Transverse colon (tissue), 3 donors: ENCODE measurements at regions not wholly inside any gene's neighbourhood (a gene's known extent, or its start where the extent isn't known, plus 50 kb on each side); places are given as distances from the start of the nearest gene placed in this dataset.

ENCODE experiments used
- CTCF ChIP-seq, 5 experiments: fragments of 200-600 bp in 3 of 5; fragments of 450-650 bp in 2 of 5; sonication (generic) in 3 of 5; IDR thresholded peaks; 1 replicate in 2 of 5; 2 replicates in 3 of 5; pipeline ENCODE4 v1.5.1; 2016 to 2017; ENCODE audit warnings: antibody characterized with exemption in 5 of 5, inconsistent platforms in 3 of 5, mild to moderate bottlenecking in 2 of 5, moderate library complexity in 1 of 5
- EP300 ChIP-seq: sonication (generic); formaldehyde crosslinking; IDR thresholded peaks from one replicate; pipeline ENCODE4 v1.6.1; 2017; ENCODE audit warnings: antibody characterized with exemption, low read depth
- POLR2A ChIP-seq: fragments of 450-650 bp; IDR thresholded peaks from one replicate; pipeline ENCODE4 v1.6.1; 2016; ENCODE audit warnings: antibody characterized with exemption, mild to moderate bottlenecking, moderate library complexity

DNA sequence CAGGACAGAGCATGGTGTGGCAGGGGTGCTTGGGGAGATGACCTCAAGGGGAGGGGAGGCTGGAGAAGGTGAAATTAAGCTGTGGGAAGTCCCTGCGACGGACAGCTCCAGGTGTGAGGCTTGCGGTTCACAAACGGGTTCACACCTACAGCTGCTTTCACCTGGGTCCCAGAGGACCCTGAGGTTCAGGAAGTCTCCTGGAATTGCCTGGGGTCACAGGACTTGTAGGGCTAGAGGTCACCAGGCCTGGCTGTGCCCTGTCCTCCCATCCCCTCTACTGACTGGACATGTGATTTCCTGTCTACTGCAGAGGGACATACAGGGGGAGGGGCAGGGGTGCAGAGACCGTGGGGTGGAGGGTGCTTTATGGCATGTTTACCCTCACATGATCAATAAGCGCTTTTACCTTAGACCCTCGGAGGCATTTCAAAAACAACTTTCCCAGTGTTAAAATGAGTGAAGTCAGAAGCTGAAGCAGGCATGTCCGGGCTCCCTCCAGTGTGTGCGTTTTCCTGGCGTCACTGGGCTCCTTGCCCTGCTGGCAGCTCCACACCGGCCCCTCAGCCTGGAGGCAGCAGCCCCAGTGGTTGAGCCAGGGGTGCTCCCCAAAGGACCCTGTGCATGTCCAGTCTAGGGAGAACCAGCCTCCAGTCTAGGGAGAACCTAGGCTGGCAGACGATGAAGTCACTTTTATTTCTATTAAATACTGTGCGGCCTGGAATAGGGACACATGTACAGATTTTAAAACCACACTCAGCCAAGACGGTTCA lies 66.6 kb upstream of the IGFBP3 start:
- TF ChIP-seq CTCF (IDR thresholded peaks at IDR 0.05) (no peak), EP300 (no peak), POLR2A (no peak)
